ENCODE measurements at regions not wholly inside any gene's neighbourhood (a gene's known extent, or its start where the extent isn't known, plus 50 kb on each side); places are given as distances from the start of the nearest gene placed in this dataset.

GRCh38 chr1:164361927-164362326 is 197.1 kb upstream of the PBX1 start:
- no peak overlapping the region for H3K4me3 Mint-ChIP-seq
- H3K4me1 Mint-ChIP-seq = no peaks in the 10 kb centered on the region
- ChIA-PET POLR2A (no interaction called here), CTCF (no interaction called here)
- DNase-seq (no peak), ATAC-seq (ENCODE audit: low read depth) (no peak)
- peaks cover 7% of the 10 kb centered on the region for H3K9me3 Mint-ChIP-seq
- H3K27me3 Mint-ChIP-seq = no peaks in the 10 kb centered on the region
- intact Hi-C loops (cut with micrococcal nuclease) = no loop called here
- H3K36me3 Mint-ChIP-seq (ENCODE audit: low read depth) = no peaks in the 10 kb centered on the region
- no peak for TF ChIP-seq CTCF (IDR thresholded peaks at IDR 0.05)
- H3K27ac Mint-ChIP-seq = no peak overlapping the region

GRCh38 chr1:164363980-164364379 is 195.0 kb upstream of the PBX1 start:
- Mint-ChIP-seq H3K4me1 (no peaks in the 10 kb centered on the region), H3K27ac (no peak overlapping the region), H3K9me3 (peaks cover 12% of the 10 kb centered on the region), H3K36me3 (ENCODE audit: low read depth) (no peaks in the 10 kb centered on the region), H3K27me3 (no peaks in the 10 kb centered on the region), H3K4me3 (no peak overlapping the region)
- intact Hi-C loops (cut with micrococcal nuclease) = no loop called here
- DNase-seq (no peak), ATAC-seq (ENCODE audit: low read depth) (no peak)
- POLR2A ChIA-PET = no interaction called here
- TF ChIP-seq CTCF (IDR thresholded peaks at IDR 0.05) = no peak
- CTCF ChIA-PET = no interaction called here

- no peak overlapping the region for H3K4me3 Mint-ChIP-seq
- no peak for ATAC-seq (ENCODE audit: low read depth)
- H3K27ac Mint-ChIP-seq = no peak overlapping the region
- H3K36me3 Mint-ChIP-seq (ENCODE audit: low read depth) = no peaks in the 10 kb centered on the region
- no peak for DNase-seq
- peaks cover 12% of the 10 kb centered on the region for H3K9me3 Mint-ChIP-seq
- TF ChIP-seq CTCF (IDR thresholded peaks at IDR 0.05) = no peak
- intact Hi-C loops (cut with micrococcal nuclease) = no loop called here
- H3K4me1 Mint-ChIP-seq = no peaks in the 10 kb centered on the region
- CTCF ChIA-PET = no interaction called here
- H3K27me3 Mint-ChIP-seq = no peaks in the 10 kb centered on the region
- POLR2A ChIA-PET = no interaction called here
Observed at GRCh38 chr1:164366014-164366413, 193.0 kb upstream of the PBX1 start.

GRCh38 chr1:164369698-164370365 is 189.2 kb upstream of the PBX1 start:
- Mint-ChIP-seq H3K27me3 (no peaks in the 10 kb centered on the region), H3K27ac (no peak overlapping the region), H3K9me3 (peaks cover 12% of the 10 kb centered on the region), H3K4me1 (no peaks in the 10 kb centered on the region), H3K36me3 (ENCODE audit: low read depth) (no peaks in the 10 kb centered on the region), H3K4me3 (no peak overlapping the region)
- ATAC-seq (ENCODE audit: low read depth) = no peak
- ChIA-PET CTCF (no interaction called here), POLR2A (no interaction called here)
- no peak for DNase-seq
- intact Hi-C loops (cut with micrococcal nuclease) = no loop called here
- TF ChIP-seq CTCF (IDR thresholded peaks at IDR 0.05) = no peak

GRCh38 chr1:164380893-164381292 is 178.1 kb upstream of the PBX1 start:
- intact Hi-C loops (cut with micrococcal nuclease) = no loop called here
- no peak for TF ChIP-seq CTCF (IDR thresholded peaks at IDR 0.05)
- Mint-ChIP-seq H3K9me3 (peaks cover 7% of the 10 kb centered on the region), H3K27ac (no peak overlapping the region), H3K4me1 (no peaks in the 10 kb centered on the region), H3K36me3 (ENCODE audit: low read depth) (no peaks in the 10 kb centered on the region), H3K4me3 (no peak overlapping the region), H3K27me3 (no peaks in the 10 kb centered on the region)
- CTCF ChIA-PET = no interaction called here
- DNase-seq (no peak), ATAC-seq (ENCODE audit: low read depth) (no peak)
- POLR2A ChIA-PET = no interaction called here

Data from activated B cell treated with CpG ODN at 0.5 μM for 24 hours (primary cell).